ENCODE measurements at regions not wholly inside any gene's neighbourhood (a gene's known extent, or its start where the extent isn't known, plus 50 kb on each side); places are given as distances from the start of the nearest gene placed in this dataset.

DNA sequence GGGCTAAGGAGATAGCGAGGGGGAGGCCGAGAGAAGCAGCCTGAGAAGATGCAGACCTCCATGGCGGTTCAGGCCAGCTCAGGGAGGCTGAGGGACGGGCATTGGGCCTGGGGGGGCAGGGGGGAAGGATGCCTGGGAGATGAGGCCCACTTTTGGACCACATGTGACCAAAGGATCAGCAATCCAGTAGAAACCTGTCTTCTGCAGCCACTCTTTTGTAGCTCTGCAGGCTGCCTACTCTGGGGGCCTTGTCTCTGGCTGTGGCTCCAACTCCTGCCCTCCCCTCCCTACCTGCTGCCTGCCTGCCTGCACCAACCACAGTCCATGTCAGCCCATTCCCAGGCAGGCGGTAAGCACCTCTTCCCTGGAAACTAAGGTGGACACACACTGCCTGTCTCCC is 106.8 kb upstream of the MLN start:
- TF ChIP-seq POLR2AphosphoS5 (IDR thresholded peaks at IDR 0.05) (no peak), POLR2A (IDR thresholded peaks at IDR 0.05) (no peak)
- TF ChIP-seq, protein P1, sequence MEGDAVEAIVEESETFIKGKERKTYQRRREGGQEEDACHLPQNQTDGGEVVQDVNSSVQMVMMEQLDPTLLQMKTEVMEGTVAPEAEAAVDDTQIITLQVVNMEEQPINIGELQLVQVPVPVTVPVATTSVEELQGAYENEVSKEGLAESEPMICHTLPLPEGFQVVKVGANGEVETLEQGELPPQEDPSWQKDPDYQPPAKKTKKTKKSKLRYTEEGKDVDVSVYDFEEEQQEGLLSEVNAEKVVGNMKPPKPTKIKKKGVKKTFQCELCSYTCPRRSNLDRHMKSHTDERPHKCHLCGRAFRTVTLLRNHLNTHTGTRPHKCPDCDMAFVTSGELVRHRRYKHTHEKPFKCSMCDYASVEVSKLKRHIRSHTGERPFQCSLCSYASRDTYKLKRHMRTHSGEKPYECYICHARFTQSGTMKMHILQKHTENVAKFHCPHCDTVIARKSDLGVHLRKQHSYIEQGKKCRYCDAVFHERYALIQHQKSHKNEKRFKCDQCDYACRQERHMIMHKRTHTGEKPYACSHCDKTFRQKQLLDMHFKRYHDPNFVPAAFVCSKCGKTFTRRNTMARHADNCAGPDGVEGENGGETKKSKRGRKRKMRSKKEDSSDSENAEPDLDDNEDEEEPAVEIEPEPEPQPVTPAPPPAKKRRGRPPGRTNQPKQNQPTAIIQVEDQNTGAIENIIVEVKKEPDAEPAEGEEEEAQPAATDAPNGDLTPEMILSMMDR (IDR thresholded peaks at IDR 0.05), result no peak
- intact Hi-C loops (cut with DNase I; ENCODE audit: low total_unique reads), result no loop called here
- DNase-seq (ENCODE audit: low spot score in 2 of 2), result no peak
- no peak overlapping the region for H3K4me3 ChIP-seq
- H3K9me3 ChIP-seq, result no peaks in the 10 kb centered on the region
- H3K4me1 ChIP-seq, result no peaks in the 10 kb centered on the region
- H3K36me3 ChIP-seq, result no peaks in the 10 kb centered on the region
- no peaks in the 10 kb centered on the region for H3K27me3 ChIP-seq
- H3K27ac ChIP-seq, result no peak overlapping the region

DNA sequence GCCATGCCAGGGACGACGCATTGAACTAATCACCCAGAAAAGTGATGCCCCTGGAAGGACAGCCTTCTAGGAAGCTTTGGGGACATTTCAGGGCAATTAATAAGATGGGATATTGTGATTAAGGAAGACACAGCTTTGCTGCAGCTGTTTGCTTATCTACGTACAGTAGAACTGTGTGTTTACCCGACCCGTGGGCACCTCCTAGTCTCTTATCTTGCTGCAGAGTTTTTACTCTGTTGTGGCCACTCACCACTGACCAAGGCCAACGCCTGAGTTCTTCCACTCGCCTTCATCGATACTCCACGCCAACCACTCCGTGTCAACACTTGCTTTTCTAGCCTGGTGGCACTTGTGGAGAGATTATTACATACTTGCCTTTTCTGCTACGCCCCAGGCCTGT is 105.9 kb upstream of the MLN start:
- intact Hi-C loops (cut with DNase I; ENCODE audit: low total_unique reads), result no loop called here
- H3K36me3 ChIP-seq, result no peaks in the 10 kb centered on the region
- no peaks in the 10 kb centered on the region for H3K4me1 ChIP-seq
- H3K27me3 ChIP-seq, result no peaks in the 10 kb centered on the region
- H3K9me3 ChIP-seq, result no peaks in the 10 kb centered on the region
- DNase-seq (ENCODE audit: low spot score in 2 of 2), result no peak
- no peak overlapping the region for H3K4me3 ChIP-seq
- no peak overlapping the region for H3K27ac ChIP-seq
- TF ChIP-seq, protein P1 (IDR thresholded peaks at IDR 0.05), result no peak
- no peak for TF ChIP-seq POLR2AphosphoS5 (IDR thresholded peaks at IDR 0.05)
- no peak for TF ChIP-seq POLR2A (IDR thresholded peaks at IDR 0.05)

DNA sequence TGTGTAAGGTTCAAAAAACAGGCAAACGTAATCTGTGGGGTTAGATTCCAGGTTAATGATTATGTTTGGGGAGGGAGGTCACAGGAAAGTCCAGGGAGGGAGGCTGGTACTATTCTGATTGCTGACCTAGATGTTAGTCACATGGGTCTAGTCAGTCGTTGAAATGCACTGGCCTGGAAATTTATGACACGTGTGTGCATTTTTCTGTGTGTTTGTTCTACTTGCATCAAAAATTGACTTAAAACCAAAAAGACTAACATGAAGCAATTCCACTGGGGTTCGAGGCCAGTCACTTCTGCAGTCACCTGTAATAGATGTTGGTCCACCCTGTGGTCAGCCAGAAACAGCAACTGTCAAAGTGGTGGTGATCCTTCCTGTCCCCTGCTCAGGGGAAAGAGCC is 104.2 kb upstream of the MLN start:
- Histone ChIP-seq H3K9me3 (no peaks in the 10 kb centered on the region), H3K27me3 (no peaks in the 10 kb centered on the region), H3K36me3 (no peaks in the 10 kb centered on the region), H3K4me3 (no peak overlapping the region), H3K27ac (no peak overlapping the region), H3K4me1 (no peaks in the 10 kb centered on the region)
- TF ChIP-seq, protein P1 (IDR thresholded peaks at IDR 0.05), result no peak
- TF ChIP-seq POLR2A (IDR thresholded peaks at IDR 0.05) (no peak), POLR2AphosphoS5 (IDR thresholded peaks at IDR 0.05) (no peak)
- no peak for DNase-seq (ENCODE audit: low spot score in 2 of 2)
- intact Hi-C loops (cut with DNase I; ENCODE audit: low total_unique reads), result no loop called here

DNA sequence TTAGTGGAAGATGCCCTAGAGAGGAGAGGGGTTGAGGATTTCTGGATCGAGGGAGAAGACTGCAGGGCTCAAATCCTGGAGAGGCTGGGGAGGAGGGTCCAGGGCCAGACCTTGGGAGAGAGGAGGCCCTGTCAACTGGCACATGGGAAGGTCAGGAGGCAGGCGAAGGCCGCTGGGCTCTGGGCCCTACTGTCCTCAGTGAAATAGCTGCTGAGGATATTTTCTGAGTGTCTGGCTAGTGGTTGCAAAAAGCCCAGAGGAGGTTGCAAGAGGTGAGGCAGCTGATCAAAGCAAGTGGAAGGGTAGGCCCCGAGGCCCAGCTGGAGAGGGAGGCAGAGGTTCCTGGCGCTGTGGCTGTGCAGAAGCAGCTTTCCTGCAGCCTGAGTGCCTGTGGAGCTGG is 103.4 kb upstream of the MLN start:
- intact Hi-C loops (cut with DNase I; ENCODE audit: low total_unique reads), result no loop called here
- H3K27me3 ChIP-seq, result no peaks in the 10 kb centered on the region
- TF ChIP-seq, protein P1 (IDR thresholded peaks at IDR 0.05), result no peak
- TF ChIP-seq POLR2A (IDR thresholded peaks at IDR 0.05), result no peak
- no peak for TF ChIP-seq POLR2AphosphoS5 (IDR thresholded peaks at IDR 0.05)

DNA sequence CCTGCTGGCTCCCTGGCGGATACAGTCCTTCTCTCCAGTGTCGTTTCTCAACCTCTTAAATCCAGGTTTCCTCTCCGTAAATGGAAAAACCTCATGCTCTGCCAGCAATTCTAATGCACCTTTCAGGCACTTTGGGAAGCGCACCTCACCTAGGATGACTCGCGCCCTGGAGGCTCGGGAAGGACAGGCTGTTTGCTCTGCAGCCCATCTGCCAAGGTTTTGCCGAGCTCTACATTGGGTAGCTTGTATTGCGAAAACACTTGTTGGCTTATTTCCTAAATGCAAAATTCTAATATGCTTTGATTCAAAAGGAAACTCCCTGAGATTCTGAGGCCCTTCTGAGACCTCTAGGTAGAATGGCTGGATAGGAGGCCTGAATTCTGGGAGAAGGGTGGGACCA is 102.6 kb upstream of the MLN start:
- intact Hi-C loops (cut with DNase I; ENCODE audit: low total_unique reads), result no loop called here
- no peaks in the 10 kb centered on the region for H3K36me3 ChIP-seq
- H3K4me1 ChIP-seq, result no peaks in the 10 kb centered on the region
- no peak overlapping the region for H3K4me3 ChIP-seq
- H3K27me3 ChIP-seq, result no peaks in the 10 kb centered on the region
- TF ChIP-seq, protein P1 (IDR thresholded peaks at IDR 0.05), result no peak
- TF ChIP-seq POLR2AphosphoS5 (IDR thresholded peaks at IDR 0.05) (no peak), POLR2A (IDR thresholded peaks at IDR 0.05) (no peak)
- H3K9me3 ChIP-seq, result no peaks in the 10 kb centered on the region
- DNase-seq (ENCODE audit: low spot score in 2 of 2), result peak in 1 of 2 donors; percentile 52
- no peak overlapping the region for H3K27ac ChIP-seq

More for the DNA sequence above, 103.4 kb upstream of the MLN start:
- Histone ChIP-seq H3K4me1 (no peaks in the 10 kb centered on the region), H3K27ac (no peak overlapping the region), H3K9me3 (no peaks in the 10 kb centered on the region), H3K4me3 (no peak overlapping the region), H3K36me3 (no peaks in the 10 kb centered on the region)
- no peak for DNase-seq (ENCODE audit: low spot score in 2 of 2)

All from breast epithelium (tissue), 4 donors.